ENCODE measurements at regions not wholly inside any gene's neighbourhood (a gene's known extent, or its start where the extent isn't known, plus 50 kb on each side); places are given as distances from the start of the nearest gene placed in this dataset.
"Not testable (repeated sequence)": the region's sequence is repeated elsewhere in the genome, so short reads cannot be mapped to it uniquely, and the experiment has no call there.

- Histone ChIP-seq H3K9me3 (no peaks in the 10 kb centered on the region), H3K4me3 (no peak overlapping the region), H3K36me3 (no peaks in the 10 kb centered on the region), H3K4me1 (no peaks in the 10 kb centered on the region), H3K27me3 (no peaks in the 10 kb centered on the region), H3K27ac (no peak overlapping the region)
- no peak for DNase-seq
- in situ Hi-C loops (cut with MboI; ENCODE audit: low pct_ligation_motif_present in 1 of 4, low pct_unique_long_range_greater_than_20kb in 1 of 4, low sequenced_read_pairs in 3 of 4) (no loop called here), intact Hi-C loops (cut with DNase I; ENCODE audit: low total_unique reads) (no loop called here)
- TF ChIP-seq CTCF (IDR thresholded peaks at IDR 0.05) (no peak), POLR2A (IDR thresholded peaks at IDR 0.05) (no peak), EP300 (IDR thresholded peaks at IDR 0.05; ENCODE audit: low read depth) (no peak), POLR2AphosphoS5 (IDR thresholded peaks at IDR 0.05) (no peak)
- 44 to 59% methylated on average over 3 of the region's 3 CpGs for WGBS, 2 donors (ENCODE audit: low coverage in 1 of 2)
These were observed 324.1 kb downstream of the TLL1 start for GRCh38 chr4:166197166-166197565.

DNA sequence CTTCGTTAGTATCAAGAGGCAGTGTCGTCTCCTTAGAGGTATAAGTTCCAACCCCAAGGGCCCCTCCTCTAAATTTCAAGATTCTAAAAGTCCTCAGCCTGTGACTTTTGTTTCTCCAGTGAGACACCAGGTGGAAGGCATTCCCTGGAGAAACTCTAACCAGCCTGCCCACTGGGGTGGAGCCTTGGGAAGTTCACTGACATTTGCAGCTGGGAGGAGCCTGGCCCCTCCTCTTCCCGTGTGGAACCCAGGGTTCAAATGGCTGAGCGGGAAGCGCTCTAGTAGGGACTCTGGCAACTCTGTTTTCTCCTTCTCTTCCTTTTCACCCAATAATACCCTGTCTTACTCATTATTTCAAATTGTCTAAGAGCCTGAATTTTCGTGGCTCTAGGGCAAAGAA is 325.0 kb downstream of the TLL1 start:
- intact Hi-C loops (cut with DNase I; ENCODE audit: low total_unique reads) (no loop called here), in situ Hi-C loops (cut with MboI; ENCODE audit: low pct_ligation_motif_present in 1 of 4, low pct_unique_long_range_greater_than_20kb in 1 of 4, low sequenced_read_pairs in 3 of 4) (no loop called here)
- H3K4me3 ChIP-seq: no peak overlapping the region
- no peak overlapping the region for H3K27ac ChIP-seq
- no peak for DNase-seq
- no peaks in the 10 kb centered on the region for H3K36me3 ChIP-seq
- TF ChIP-seq POLR2AphosphoS5 (IDR thresholded peaks at IDR 0.05): no peak
- no peak for TF ChIP-seq POLR2A (IDR thresholded peaks at IDR 0.05)
- WGBS, 2 donors (ENCODE audit: low coverage in 1 of 2): 53 to 82% methylated on average over 2 to 6 of the region's 6 CpGs
- H3K4me1 ChIP-seq: no peaks in the 10 kb centered on the region
- H3K9me3 ChIP-seq: no peaks in the 10 kb centered on the region
- no peaks in the 10 kb centered on the region for H3K27me3 ChIP-seq

DNA sequence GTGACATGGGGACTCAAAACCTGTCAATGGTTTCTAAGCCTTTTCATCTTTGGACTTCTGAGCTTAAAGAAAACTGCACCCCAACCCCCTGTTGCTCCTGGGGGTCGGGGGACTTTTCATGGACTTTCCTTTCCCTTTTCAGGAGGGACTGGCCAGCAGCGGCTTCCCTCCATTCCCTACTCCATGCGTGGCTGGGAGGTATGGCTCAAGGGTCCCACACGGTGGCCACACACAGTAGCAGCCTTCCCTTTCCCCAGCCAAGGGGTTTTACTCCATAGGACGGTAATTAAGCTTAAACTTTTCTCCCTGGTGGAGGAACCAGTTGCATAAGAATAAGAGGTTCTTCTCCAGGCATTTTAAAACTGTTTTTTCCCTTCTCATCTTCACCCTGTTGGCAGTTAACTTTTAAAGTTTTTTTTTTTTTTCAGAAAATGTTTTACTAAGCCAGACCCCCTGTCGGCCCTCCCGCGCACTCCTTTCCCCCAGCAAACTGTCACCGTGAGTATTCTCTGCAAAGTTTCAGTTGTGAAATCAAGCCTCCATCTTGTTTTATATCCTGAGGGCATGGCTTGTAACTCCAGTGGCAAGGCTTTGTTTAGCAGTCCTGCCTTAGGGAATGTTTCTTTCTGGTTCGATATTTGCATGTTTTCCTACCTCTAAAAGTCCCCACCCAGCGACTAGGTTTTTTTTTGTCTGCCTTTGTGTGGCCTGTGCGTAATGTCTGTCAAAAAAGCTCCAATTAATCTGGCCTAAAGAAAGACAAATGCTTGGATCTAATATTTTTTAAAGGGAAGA is 325.7 kb downstream of the TLL1 start:
- H3K9me3 ChIP-seq: no peaks in the 10 kb centered on the region
- no peak for DNase-seq
- WGBS, 2 donors (ENCODE audit: low coverage in 1 of 2): 83 to 100% methylated on average over 5 to 12 of the region's 12 CpGs
- TF ChIP-seq EP300 (IDR thresholded peaks at IDR 0.05; ENCODE audit: low read depth) (no peak), CTCF (IDR thresholded peaks at IDR 0.05) (no peak), POLR2A (IDR thresholded peaks at IDR 0.05) (no peak), POLR2AphosphoS5 (IDR thresholded peaks at IDR 0.05) (no peak)
- no peaks in the 10 kb centered on the region for H3K4me1 ChIP-seq
- intact Hi-C loops (cut with DNase I; ENCODE audit: low total_unique reads): no loop called here
- H3K27me3 ChIP-seq: no peaks in the 10 kb centered on the region
- H3K27ac ChIP-seq: no peak overlapping the region
- in situ Hi-C loops (cut with MboI; ENCODE audit: low pct_ligation_motif_present in 1 of 4, low pct_unique_long_range_greater_than_20kb in 1 of 4, low sequenced_read_pairs in 3 of 4): no loop called here
- H3K4me3 ChIP-seq: no peak overlapping the region
- H3K36me3 ChIP-seq: no peaks in the 10 kb centered on the region

GRCh38 chr4:166202991-166203390 is 330.0 kb downstream of the TLL1 start:
- no peaks in the 10 kb centered on the region for H3K36me3 ChIP-seq
- no peak overlapping the region for H3K4me3 ChIP-seq
- no peak for DNase-seq
- intact Hi-C loops (cut with DNase I; ENCODE audit: low total_unique reads): no loop called here
- H3K27me3 ChIP-seq: no peaks in the 10 kb centered on the region
- 95% methylated on average over 3 of the region's 4 CpGs; no CpG with 5 or more reads in 1 of the 2 donors for WGBS, 2 donors (ENCODE audit: low coverage in 1 of 2)
- no peaks in the 10 kb centered on the region for H3K4me1 ChIP-seq
- TF ChIP-seq POLR2A (IDR thresholded peaks at IDR 0.05) (no peak), EP300 (IDR thresholded peaks at IDR 0.05; ENCODE audit: low read depth) (no peak), CTCF (IDR thresholded peaks at IDR 0.05) (no peak)
- H3K27ac ChIP-seq: no peak overlapping the region
- H3K9me3 ChIP-seq: no peaks in the 10 kb centered on the region
- in situ Hi-C loops (cut with MboI; ENCODE audit: low pct_ligation_motif_present in 1 of 4, low pct_unique_long_range_greater_than_20kb in 1 of 4, low sequenced_read_pairs in 3 of 4): no loop called here

GRCh38 chr4:166212326-166212725 is 339.3 kb downstream of the TLL1 start:
- H3K27me3 ChIP-seq; H3K27ac ChIP-seq; H3K9me3 ChIP-seq; H3K4me1 ChIP-seq; H3K36me3 ChIP-seq; H3K4me3 ChIP-seq; DNase-seq; intact Hi-C loops (cut with DNase I; ENCODE audit: low total_unique reads); in situ Hi-C loops (cut with MboI; ENCODE audit: low pct_ligation_motif_present in 1 of 4, low pct_unique_long_range_greater_than_20kb in 1 of 4, low sequenced_read_pairs in 3 of 4): not testable (repeated sequence)
- WGBS, 2 donors (ENCODE audit: low coverage in 1 of 2): 74 to 93% methylated on average over 4 of the region's 4 CpGs
